G401 (cell line): ENCODE measurements at regions not wholly inside any gene's neighbourhood (a gene's known extent, or its start where the extent isn't known, plus 50 kb on each side); places are given as distances from the start of the nearest gene placed in this dataset.
"Not testable (repeated sequence)": the region's sequence is repeated elsewhere in the genome, so short reads cannot be mapped to it uniquely, and the experiment has no call there.

Source experiments
- DNase-seq: peaks from one replicate; pipeline ENCODE4 v3.0.0-alpha.2; 2015; ENCODE audit warnings: low spot score
- in situ Hi-C: cut with HindIII; loops from 2 replicates; pipeline ENCODE4 v1.10.0; 2016; ENCODE audit warnings: low sequenced_read_pairs, mixed read lengths

DNA sequence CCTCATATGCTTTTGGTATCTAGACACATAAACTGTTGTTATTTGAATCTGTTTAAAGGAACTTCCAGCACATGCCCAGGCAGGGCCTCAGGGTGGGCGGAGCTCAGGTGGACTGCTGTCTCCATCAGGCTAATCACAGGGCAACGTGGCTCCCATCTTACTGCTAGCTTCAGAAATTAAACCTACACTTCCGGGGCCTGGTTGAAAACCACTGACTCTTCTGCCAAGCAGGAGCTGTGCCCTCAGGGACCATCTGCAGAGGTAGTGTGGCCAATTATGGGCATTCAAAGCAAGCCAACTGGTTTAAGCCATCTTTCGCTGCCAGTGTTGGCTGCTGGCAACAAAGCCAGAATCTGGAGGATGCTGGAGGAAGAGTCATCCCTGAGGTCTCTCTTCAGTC is 97.5 kb downstream of the TMX1 start:
- in situ Hi-C loops = no loop called here
- no peak for DNase-seq

DNA sequence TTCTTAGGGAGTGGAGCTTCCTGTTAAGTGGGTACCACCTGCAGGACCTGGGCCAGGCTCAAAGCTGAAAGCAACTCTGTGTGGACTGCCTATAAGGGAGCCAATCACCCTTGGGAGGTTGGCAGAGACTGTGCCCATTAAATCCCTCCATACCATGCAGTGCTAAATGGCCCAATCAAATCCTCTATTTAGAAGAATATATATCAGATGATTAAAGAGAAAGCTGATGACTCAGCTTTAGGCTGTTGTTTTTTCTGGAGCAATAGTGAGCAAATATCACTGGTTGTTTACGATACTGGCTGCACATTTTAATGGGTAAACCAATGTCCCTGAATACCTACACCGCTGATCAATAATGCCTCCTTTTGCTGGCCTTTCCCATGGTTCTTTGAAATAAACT is 101.3 kb downstream of the TMX1 start:
- in situ Hi-C loops = no loop called here
- DNase-seq = no peak

DNA sequence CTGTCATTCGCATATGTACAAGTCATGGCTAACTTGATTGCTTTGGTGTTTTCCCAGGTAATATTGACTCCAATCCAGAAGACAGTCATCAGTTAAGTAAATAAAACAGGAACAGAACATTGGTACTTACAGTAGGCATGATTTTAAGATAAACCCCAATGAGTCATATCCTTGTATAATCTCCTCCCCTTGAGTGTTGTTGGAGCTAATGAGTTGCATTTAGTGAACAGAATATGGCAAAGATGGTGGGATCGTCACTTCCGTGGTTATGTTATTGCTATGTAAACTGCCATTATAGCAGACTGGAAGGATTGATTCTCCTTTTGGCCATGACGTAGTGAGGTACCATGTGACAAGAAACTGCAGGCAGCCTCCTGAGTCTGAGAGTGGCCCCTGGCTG is 102.2 kb downstream of the TMX1 start:
- in situ Hi-C loops = no loop called here
- DNase-seq = no peak

DNA sequence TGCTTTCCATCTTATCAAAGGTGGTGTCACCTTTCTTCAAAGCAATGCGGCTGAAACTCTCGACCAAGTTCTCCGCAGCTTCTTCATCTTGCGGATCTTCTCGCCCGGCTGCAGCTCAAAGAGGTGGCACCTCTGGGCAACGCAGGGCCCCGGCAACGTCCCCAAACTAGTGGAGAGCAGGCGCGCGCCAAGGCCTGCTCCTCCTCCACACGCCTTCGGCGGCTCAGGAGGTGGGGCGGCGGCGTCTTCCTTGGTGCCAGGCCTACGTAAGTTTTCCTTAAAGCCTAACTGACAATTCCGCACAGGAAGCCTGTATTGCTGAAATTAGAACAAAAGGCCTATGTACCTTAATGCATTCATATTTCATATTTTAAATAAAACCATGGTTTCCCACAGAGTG is 112.0 kb downstream of the TMX1 start:
- DNase-seq = no peak
- in situ Hi-C loops = no loop called here

DNA sequence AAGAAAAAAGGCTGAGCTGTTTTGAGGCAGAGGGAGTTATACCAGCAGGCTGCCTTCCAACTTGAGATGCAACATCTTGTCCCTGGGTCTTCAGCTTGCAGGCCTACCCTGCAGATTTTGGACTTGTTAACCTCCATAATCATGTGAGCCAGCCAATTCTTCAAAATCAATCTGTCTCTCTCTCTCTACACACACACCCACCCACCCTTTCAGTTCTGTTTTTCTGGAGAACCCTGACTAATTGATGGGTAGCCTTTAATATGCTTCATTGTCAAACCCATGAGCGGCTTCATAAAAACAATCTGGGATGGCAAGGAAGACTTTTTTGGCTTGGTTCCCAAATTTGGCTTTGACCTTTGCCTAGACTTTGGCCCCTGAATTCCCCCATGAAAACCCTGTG is 113.9 kb downstream of the TMX1 start:
- in situ Hi-C loops = no loop called here
- no peak for DNase-seq

DNA sequence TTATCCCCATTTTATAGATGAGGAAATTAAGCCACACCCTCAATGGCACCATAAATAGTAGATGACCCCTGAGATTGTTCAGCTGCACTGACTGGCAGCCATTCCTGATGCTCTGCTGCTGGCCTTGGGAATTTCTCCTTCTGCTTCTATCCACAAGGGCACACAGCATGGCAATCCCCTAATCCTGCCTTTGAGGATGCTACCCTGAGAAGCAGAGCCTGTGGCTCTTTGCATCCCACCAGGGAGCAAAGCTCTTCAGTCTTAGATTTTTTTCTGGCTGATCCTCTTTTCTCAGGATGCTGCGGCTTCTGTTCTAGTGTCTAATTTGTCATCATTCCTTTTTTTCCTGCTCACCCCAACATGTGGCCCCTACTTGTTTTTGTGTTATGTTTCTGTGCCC is 114.8 kb downstream of the TMX1 start:
- DNase-seq = no peak
- in situ Hi-C loops = no loop called here

DNA sequence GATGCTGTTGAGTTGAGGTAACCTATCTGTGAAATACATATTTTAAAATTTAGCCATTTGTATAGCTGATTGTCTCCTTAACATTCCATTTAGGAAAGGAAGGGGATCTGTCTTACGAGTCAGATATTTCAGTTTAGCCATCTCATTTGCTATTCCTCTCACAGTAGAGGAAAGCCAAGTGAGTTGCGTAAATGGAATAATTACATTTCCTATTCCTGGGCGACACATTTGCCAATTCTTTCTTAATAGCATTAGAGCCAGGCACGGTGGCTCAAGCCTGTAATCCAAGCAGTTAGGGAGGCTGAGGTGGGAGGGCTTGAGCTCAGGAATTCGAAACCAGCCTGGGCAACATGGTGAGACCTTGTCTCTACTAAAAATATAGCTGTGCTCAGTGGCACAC is 116.3 kb downstream of the TMX1 start:
- DNase-seq = no peak
- in situ Hi-C loops = no loop called here

DNA sequence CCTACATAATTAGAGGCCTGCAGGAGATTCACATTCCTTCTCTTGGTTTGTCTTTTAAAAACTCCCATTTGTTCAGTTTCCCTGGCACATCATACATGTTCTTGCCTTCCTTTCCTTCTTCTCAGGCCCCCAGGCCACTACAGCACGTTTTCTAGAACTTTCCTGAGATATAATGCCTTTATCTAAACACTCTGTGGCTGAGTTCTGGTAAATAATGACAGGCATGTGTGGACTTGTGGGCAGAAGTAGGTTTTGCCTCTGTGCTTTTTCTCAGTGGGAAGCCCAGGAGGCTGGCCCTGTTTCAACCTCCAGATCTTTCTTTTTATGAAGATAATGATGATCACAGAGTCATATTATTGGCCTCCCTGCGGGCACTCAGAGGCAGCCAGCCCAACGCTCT is 117.2 kb downstream of the TMX1 start:
- DNase-seq = no peak
- in situ Hi-C loops = no loop called here

DNA sequence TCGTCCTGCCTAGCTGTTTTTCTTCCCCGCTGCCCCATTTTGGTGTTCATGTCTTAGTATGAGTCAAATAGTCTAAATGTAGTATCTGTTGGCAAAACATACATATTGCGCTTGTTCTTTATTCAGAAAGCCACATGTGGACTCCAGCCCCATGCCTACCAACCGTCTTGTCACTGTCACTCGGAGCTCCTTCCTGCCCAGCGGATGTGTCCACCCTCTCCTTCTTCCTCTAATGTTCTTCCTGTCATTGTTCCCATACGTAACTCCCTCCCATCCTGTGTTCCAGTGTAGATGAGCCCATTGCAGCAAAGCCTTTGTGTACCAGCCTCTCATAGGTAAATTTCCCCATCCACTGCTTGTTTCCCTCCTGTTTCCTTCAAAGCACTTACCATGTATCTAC is 120.5 kb downstream of the TMX1 start:
- in situ Hi-C loops = no loop called here
- DNase-seq = no peak

DNA sequence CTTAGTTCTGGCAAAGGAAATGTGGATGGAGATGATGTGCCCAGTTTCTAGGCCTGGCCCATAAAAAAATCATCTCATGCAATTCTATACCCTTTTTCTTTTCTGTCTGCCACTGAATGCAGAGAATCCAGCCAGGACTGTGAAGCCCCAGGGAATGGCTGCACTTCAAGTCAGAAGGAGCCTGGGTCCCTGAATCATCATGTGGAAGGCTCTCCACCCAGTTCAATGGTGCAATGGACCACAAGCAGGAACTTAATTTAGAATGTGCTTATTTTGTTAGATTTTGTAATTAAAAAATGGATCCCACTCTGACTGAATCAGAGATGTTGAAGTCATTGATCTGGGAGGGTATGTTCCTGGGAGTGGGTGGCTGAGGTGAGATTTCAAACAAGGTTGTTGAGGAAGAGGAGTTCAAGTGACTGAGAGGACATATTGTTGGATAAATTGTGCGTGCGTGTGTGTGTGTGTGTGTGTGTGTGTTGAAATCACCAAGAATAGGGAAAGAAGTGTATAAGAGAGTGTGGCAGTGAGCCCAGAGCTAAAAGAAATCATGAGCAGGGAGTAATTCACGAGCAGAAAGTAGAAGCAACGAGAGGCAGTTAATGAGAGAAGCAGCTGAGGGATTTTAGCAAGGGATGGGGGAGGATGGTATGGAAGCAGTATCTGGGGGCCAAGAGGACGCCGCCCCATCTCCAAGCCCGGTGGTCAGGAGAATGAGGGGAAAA is 125.4 kb downstream of the TMX1 start:
- no peak for DNase-seq
- in situ Hi-C loops = no loop called here

DNA sequence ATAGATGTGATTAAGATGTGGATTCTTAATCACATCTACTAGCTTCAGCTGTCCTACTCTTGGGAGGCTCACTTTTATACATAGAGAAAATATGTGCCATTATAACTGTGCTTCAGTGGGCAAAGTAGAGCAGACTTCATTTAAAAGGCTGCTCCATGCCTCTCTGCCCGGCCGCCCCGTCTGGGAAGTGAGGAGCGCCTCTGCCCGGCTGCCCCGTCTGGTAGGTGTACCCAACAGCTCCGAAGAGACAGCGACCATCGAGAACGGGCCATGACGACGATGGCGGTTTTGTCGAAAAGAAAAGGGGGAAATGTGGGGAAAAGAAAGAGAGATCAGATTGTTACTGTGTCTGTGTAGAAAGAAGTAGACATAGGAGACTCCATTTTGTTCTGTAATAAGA is 126.4 kb downstream of the TMX1 start:
- in situ Hi-C loops, DNase-seq: not testable (repeated sequence)

DNA sequence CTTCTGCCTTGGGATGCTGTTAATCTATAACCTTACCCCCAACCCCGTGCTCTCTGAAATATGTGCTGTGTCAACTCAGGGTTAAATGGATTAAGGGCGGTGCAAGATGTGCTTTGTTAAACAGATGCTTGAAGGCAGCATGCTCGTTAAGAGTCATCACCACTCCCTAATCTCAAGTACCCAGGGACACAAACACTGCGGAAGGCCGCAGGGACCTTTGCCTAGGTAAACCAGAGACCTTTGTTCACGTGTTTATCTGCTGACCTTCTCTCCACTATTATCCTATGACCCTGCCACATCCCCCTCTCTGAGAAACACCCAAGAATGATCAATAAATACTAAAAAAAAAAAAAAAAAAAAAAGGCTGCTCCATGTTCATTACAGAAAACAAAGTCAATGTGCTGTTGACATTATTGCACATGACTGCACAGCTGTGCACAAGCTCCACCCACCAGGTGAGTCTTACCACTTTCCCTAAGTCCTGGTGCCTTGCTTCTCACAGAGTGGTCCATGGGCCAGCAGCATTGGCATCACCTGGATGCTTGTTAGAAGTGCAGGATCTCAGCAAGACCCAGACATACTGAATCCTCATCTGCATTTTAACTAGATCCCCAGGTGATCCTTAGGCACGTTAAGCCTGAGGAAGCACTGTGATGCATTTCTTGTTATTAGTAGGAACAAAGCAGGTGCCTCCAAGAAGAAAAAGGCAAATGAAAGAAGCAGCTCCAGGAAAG is 127.0 kb downstream of the TMX1 start:
- DNase-seq = not testable (repeated sequence)

DNA sequence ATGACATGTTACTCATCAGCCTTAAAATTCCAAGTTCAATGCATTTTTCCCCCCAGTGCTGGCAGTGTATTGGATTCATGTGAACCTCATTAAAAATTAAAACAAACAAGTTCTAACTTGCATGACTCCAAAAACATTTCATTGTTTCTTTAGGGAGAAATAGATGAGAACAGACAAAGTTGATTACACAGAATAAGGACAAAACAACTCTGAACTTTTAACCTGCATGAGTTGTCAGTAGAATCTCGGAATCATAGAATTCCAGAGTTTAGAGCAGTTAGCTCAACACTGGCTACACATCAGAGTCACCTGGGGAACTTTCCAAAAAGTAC is 127.5 kb downstream of the TMX1 start:
- DNase-seq = no peak
- in situ Hi-C loops = no loop called here

More for the DNA sequence above, 127.0 kb downstream of the TMX1 start:
- in situ Hi-C loops = not testable (repeated sequence)

DNA sequence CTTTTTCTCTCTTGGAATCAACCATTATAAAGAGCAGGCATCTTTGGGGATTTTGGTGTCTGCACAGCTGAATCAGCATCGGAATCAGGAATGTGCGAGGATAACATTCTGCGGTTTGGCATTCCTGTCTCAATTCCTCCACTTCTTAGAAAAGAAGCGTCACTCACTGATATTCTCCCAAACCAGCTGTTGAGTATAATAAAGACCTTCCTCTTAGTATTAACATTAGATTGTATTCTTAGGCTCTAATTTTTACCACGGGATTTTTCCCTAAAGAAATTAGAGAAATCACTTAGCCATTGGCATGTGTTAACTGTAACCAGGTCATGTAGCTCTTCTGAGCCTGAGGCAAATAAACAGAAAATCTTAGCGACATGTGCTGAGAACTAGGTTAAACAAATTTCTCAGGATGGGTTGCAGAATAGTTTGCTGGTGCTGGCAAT is 128.7 kb downstream of the TMX1 start:
- in situ Hi-C loops = no loop called here
- peak; percentile 19 for DNase-seq

DNA sequence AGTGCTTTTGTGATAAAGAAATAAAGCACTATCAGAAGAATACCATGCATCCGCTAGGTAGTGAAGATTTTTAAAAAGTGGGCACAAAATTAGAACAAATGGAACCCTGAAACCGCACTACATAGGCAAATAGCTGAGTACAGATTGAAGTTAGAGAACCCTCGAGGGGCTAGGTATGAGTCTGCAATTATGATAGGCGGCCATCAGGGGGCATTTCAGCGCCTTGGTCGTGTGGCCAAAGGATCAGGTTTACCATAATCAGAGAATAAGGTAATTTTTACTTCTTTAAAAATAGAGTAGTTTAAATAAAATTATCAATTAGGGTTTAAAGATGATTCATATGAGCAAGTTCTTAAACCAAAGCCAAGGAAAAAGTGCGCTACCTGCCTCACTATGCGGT is 129.8 kb downstream of the TMX1 start:
- in situ Hi-C loops = no loop called here
- DNase-seq = no peak

DNA sequence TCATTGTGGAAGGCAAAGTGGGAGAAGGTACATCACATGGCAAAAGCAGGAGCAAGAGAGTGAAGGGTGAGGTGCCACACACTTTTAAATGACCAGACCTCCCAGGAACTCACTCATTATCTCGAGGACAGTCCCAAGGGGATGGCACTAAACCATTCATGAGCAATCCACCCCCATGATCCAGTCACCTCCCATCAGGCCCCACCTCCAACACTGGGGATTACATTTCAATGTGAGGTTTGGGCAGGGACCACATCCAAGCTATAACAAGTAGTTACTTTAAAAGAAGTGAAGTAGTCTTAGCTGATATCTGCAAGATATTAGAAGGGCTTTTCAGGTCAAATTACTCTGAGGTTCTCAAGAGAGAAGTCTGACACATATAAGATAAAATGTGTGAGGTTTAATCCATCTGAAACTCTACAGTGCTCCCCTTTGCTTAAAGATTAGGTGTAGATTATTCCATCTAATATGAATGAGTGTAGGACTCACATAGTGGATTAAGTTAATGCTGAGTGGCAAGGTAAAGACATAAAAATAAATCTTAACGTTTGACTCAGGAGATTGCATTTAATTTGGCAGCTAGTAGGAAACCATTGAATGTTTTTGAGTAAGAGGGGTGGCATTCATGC is 130.8 kb downstream of the TMX1 start:
- no peak for DNase-seq
- in situ Hi-C loops = no loop called here

DNA sequence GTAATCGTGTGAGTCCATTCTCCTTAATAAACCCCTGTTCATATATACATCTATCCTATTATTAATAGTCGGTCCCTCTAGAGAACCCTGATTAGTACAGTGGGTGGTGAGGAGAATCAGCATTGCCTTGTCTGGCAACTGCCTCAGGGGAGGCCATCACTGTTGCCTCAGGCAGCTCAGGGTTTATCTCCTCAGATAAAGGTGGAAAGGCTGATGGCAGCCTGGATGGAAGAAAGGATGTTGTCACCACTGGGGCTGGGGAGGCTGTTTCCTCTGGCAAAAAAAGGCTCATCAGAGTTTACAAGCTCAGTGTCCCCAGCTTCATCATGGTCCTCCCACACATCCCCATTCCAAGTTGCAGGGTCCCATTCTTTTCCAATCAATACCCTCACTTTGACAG is 137.1 kb downstream of the TMX1 start:
- DNase-seq, in situ Hi-C loops: not testable (repeated sequence)

DNA sequence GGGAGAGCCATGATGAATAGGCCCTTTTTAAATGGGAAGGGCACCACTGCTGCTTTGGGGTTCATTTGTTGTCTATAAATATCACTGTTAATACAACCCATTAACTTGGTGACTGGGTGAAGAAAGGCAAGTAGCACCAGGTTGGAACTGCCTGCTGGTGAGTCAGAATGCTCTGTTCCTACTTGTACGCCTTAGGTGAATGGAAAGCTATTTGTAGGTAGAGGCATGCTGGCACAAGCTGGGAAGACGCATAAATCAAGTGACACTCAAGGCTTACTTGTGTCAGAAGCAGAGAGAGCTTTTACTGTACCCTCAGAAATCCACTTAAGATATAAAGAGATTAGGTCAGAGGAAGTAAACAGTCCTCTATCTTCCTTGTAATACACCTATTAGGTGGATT is 142.5 kb downstream of the TMX1 start:
- no peak for DNase-seq
- in situ Hi-C loops = no loop called here

DNA sequence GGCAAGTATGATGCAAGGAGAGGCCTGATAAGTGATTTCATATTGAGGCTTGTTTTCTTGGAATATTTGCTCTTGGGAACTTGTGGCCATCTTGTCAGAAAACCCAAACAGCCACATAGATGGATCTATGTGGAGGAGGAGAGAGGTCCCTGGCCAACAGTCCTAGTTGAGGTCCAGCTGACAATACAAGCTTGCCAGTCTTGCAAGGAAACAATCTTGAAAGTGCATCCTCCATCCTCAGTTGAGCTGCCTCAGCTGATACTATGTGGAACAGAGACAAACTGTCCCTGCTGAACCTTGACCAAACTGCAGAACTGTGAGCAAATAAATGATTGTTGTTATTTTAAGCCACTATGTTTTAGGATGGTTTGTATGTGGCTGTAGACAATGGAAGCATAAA is 146.4 kb downstream of the TMX1 start:
- in situ Hi-C loops = no loop called here
- DNase-seq = no peak

DNA sequence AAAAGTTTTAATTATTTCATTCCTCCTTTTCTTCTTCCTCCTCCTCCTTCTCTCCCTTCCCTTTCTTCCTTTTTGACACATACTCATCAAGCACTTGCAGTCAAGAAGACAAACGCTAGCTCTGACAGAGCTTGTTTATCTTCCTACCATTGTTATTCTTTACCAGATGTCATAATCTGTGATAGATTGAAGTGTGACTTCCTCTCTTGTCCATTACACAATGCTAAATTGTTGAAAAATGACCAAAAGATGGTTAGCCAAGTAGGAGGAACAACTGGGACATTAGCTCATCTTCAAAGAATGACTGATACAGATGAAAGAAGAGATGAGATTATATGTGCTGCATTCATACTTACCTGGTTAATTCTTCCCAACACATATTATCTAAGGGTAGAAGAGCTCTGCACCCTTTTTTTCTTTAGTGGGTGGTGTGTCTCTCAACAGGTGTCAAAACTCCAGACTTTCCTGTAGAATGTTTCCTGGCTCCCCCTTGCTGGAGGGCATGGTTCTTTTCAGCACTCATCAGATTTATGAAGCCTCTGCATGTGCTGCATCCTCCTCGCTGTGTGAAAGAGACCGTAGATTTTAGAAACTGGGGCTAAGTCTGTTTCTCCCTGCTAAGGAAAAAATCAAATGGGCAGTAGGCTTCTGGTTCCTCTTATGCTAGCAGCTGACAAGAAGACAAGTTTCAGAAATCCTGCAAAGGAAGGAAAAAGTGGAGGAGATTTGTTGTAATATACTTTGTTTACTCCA is 147.1 kb downstream of the TMX1 start:
- in situ Hi-C loops = no loop called here
- no peak for DNase-seq
